GM04504 (cell line): ENCODE measurements at regions not wholly inside any gene's neighbourhood (a gene's known extent, or its start where the extent isn't known, plus 50 kb on each side); places are given as distances from the start of the nearest gene placed in this dataset.

ENCODE experiments used
- DNase-seq: peaks from one replicate; pipeline ENCODE4 v3.0.0-alpha.2; 2012; ENCODE audit warnings: low read depth

DNA sequence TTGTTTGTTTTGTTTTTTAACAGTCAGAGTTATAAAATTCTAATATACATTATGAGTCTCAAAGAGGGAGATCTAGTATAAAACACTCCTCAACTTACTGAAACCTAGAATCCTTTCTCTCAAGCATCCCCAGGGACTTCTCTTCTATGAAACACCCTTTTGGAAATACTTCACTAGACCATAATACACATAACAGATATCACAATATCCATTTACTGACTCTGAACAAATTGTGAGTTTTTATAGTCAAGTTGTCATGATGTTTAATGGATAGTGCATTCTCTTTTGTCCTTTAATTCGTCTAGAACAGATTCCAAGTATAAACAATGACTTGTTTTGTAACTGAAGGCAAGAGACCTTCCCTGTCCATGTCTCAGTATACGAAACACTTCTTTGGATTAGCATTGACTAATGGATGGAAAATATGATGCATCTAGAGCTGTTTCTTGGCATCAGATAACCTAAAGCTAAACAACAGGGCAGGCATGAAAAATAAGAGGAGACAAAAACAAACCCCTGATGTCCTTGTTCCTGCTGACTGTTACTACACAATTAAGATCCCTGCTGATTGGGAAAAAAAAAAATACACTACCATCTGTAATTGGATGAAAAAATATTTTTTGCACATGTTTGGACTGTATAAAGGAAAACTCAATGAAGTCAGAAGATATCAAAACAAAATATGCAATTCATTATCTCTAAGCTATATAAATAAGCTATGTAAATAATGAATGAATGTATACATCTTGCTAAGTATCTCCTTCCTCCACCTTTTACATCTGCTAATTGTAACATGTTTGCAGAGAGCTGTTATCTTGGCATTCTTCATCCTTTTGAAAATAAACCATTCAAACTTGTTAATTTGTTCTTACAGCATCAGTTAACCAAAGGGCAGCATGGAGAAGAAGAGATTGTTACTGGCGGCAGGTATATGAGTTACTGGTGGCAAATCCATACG, 214.2 kb downstream of the LACC1 start:
- DNase-seq: no peak

- DNase-seq: no peak
Measured at GRCh38 chr13:44096901-44097300, 217.2 kb downstream of the LACC1 start.

DNA sequence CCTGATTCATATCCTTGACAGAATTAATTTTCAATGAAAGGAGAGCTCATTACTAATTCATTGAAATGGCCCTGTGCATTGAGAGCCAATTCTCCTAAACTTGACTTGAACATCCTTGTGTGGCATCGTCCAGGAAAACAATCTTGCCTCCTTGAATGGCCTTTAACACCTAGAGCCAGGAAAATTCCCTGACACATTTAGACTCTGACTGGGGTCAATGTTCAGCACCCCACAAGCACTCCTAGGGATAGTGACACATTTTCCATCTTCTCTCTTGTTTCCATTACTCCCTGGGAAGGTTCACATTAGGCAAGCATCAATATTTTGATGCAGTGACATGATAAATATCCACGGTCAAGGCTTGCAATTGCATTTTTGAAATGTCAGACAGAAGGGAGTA, 218.9 kb downstream of the LACC1 start:
- no peak for DNase-seq

- no peak for DNase-seq
Measured at GRCh38 chr13:44101347-44102083, 221.8 kb downstream of the LACC1 start.

GRCh38 chr13:44103429-44104196, 223.9 kb downstream of the LACC1 start:
- DNase-seq: no peak

- no peak for DNase-seq
Measured at GRCh38 chr13:44104197-44104490, 224.4 kb downstream of the LACC1 start.

DNA sequence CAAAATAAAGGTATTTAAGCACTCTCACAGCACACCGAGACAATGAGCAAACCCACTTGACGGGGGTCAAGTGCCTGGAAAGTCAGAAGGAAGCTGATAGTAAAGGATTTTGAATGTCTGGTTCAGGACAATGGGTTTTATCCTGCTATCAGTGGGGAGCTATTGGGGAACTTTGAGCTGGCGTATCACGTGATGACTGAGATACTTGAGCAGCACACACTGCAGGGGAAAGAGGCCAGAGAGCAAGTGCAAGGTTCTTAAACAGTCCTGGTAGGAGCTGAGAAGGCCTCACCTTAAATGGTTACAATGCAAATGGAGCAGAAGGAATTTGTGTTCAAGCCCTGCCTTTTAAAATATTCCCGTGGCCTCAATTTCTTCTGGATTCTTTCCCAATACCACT, 225.3 kb downstream of the LACC1 start:
- no peak for DNase-seq

DNA sequence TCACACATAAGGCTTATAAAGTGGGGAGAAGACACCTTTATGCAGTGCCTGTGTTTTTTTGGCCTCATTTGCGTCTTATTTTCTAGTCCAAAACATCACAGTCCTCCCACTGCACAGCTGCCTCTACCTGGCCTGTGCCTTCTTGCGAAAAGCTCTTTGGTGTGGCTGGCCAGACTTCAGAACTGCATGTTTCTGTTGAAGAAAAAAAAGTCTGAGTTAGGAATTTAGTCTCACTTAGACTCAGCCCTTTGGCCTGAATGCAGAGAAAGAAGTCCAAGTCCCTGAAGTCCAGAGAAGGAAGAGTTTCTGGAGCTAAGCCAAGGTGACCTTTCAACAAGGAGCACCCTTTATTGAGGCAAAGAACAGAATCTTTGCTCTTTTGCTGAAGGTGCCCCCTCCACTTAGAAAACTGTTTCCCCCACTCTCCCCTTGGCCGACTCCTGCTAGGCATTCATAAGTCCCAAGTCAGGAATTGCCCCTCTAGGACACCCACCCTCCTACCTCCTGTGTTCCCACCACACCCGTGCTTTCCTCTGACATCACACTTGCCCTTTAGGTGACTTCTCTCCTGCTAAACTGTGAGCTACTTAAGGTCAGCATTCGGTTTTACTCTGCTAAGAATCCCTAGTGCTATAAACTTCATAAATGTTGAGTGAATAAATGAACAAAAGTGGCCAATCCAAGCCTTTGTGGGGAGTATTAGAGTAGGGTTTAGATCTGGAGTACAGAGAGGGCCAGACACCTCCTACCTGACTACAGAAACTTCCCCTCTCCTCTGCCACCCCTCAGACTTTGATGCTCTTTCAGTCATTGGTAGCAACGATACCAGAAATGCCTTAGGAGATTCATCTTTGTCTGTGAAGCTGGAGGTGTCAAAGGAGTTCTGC, 226.8 kb downstream of the LACC1 start:
- DNase-seq: no peak

GRCh38 chr13:44107357-44108121, 227.8 kb downstream of the LACC1 start:
- DNase-seq: no peak

DNA sequence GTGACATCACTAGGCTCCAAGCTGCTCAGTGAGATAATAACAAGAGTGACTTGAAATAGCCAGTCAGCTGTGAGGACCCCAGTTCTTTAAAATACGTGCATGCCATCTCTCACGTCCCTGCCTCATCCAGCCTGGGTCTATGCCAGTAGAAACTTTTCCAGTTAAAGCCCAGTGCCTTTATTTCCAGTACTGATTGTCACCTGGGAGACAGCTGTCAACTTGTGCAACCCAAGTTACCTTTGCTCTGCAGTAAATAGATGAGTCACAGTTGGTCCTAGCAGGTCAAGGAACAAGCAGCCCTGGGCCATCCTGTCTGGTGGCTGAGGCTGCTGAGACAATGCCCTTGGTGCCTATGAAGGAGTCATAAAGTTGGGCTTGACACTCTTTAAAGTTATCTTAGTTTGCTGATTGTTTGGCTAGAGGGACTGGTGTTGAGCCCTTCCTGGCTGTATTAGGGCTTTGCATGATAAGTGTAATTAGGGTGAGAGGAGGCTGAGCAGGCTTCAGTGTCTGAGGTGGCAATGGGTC, 228.7 kb downstream of the LACC1 start:
- DNase-seq: no peak

DNA sequence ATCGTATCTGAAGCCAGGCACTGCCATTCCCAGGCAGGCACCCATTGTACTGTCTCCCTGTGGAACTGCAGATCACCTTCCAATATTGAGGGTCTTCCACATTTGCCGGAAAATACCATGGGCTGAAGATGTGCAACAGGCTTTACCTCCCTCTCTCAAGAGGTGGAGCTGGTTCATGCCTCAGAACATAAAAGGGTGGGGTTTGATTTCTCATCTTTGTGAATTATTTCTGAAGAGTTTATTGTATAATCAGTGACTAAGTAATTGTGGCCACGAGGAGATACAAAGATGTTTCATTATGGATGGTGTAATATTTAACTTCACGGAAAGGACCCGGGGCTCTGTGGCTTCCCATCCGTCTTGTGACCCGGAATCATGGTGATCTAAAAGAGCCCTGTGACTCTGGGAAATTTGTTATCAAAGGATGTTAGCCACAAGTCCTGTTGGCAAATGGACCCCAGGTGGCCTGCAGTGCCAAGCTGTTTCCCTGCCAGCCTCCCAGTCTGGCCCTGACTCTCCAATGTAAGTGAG, 230.5 kb downstream of the LACC1 start:
- no peak for DNase-seq

- no peak for DNase-seq
Measured at GRCh38 chr13:44111701-44112100, 232.0 kb downstream of the LACC1 start.

DNA sequence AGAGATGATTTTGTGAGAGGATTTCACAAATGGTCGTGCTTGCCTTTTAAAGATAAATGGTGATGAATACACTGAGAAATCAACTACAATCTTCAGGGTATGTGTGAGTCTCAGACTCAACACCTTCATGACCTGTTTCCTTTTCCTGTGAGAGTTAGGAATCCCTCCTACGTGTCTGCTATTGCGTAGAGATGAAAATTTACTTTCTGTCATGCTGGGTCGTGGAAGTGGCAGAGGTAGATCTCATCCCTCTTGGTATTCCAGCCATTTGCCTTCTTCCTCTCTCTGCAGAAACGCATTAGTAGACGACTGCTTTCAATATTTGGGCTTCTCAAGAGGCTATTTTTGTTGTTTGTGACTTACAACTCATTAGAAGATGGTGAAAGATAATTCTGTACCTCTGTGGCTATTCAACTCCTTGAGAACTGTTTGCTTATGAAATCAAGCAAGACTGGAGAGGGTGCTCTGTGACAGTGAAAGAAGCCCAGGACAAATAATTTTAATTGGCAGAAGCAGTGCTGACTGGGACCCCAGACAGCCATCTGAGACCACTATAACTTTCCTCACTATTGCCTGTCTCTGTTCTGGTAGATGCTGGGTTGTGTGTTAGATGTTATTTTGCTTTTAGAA, 233.1 kb downstream of the LACC1 start:
- no peak for DNase-seq

DNA sequence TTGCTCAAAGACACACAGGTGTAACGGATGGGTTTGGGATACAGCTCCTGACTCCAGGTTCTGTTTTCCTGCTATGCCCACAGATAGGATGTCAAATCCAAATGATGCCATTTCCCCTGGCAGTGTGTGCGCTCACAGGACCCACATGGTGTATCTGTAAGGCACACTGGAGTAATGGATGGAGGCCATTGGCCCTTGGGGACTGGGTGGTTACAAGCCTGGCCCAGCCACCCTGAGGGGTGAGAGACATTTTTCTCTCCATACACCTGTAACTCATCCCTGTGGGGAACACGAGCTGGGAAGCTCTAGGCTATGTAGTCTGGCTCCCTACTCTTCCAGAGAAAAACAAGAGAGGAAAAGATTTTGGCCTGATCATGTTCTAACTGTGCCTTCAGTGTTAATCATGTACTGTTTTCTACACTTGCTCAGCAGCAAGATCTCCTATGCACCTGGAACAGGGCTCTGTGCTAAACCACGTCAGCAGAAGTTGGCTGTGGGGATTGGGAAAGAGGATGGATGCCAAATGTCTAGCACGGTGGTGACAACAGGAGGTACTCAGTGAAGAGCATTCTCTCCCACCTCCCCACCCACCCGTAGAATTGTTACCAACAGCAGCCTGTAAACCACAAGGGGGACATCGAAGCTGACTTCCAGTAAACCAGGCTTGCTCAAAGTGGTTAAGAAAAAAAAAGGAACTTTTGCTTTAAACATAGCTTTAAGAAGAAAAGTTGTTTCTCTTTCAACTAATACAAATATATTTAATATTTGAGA, 237.0 kb downstream of the LACC1 start:
- no peak for DNase-seq

DNA sequence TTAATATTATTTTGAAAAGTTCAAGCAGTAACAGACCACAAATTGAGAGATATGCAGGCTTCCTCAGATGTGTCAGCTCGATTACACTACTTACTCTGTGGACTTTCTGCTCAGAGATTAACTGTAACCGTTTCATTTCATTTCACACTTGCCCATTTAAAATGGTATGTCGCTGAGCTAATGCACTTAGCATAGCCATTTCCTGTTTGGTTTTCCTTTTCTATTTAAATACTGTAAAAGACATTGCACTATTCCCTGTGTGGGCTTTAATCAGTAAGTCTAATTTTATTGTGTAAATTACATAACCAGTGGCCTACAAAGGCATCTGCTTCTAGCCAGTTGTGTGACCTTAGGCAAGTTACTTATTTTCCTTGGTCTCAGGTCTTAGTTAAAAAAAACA, 237.6 kb downstream of the LACC1 start:
- DNase-seq: no peak

- DNase-seq: no peak
Measured at GRCh38 chr13:44117816-44118215, 238.1 kb downstream of the LACC1 start.

GRCh38 chr13:44118881-44119280, 239.2 kb downstream of the LACC1 start:
- DNase-seq: no peak

- no peak for DNase-seq
Measured at GRCh38 chr13:44120043-44120442, 240.3 kb downstream of the LACC1 start.
